Thyroid gland (tissue), 4 donors: ENCODE measurements at regions not wholly inside any gene's neighbourhood (a gene's known extent, or its start where the extent isn't known, plus 50 kb on each side); places are given as distances from the start of the nearest gene placed in this dataset.

ENCODE experiments used
- POLR2A ChIP-seq, 2 donors: fragments of 450-650 bp; IDR thresholded peaks; one replicate each; pipeline ENCODE4 v1.6.1; 2017; ENCODE audit warnings: antibody characterized with exemption in 2 of 2, mild to moderate bottlenecking in 2 of 2, moderate library complexity in 1 of 2
- TF ChIP-seq, protein P1 (sequence below), 6 experiments: fragments of 200-600 bp in 3 of 6; fragments of 450-650 bp in 3 of 6; sonication (generic) in 3 of 6; IDR thresholded peaks; one replicate each; pipeline ENCODE4 v1.5.1; 2016 to 2019; ENCODE audit warnings: antibody characterized with exemption in 6 of 6, mild to moderate bottlenecking in 2 of 6, inconsistent platforms in 1 of 6, moderate library complexity in 1 of 6

DNA sequence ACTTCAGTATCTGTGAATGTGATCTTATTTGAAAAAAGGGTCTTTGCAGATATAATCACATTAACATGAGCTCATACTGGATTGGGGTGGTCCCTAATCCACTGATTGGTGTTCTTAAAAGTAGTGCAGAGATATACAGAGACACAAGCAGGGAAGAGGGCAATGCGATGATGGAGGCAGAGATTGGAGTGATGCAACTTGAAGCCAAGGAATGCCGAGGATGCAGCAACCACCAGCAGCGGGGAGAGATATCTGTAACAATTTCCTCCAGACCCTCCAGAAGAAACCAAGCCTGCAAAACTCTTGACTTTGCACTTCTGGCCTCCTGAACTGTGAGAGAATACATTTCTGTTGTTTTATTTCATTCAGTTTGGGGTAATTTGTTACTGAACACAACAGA lies 171.0 kb upstream of the MBNL1 start:
- TF ChIP-seq, protein P1, sequence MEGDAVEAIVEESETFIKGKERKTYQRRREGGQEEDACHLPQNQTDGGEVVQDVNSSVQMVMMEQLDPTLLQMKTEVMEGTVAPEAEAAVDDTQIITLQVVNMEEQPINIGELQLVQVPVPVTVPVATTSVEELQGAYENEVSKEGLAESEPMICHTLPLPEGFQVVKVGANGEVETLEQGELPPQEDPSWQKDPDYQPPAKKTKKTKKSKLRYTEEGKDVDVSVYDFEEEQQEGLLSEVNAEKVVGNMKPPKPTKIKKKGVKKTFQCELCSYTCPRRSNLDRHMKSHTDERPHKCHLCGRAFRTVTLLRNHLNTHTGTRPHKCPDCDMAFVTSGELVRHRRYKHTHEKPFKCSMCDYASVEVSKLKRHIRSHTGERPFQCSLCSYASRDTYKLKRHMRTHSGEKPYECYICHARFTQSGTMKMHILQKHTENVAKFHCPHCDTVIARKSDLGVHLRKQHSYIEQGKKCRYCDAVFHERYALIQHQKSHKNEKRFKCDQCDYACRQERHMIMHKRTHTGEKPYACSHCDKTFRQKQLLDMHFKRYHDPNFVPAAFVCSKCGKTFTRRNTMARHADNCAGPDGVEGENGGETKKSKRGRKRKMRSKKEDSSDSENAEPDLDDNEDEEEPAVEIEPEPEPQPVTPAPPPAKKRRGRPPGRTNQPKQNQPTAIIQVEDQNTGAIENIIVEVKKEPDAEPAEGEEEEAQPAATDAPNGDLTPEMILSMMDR (IDR thresholded peaks at IDR 0.05) = no peak
- no peak for TF ChIP-seq POLR2A (IDR thresholded peaks at IDR 0.05)
